GM19395 (cell line): ENCODE measurements at regions not wholly inside any gene's neighbourhood (a gene's known extent, or its start where the extent isn't known, plus 50 kb on each side); places are given as distances from the start of the nearest gene placed in this dataset.

Experiments used
- ATAC-seq: cut with Tn5 transposase; IDR thresholded peaks from one replicate; pipeline ENCODE4 v1.9.1; 2021; ENCODE audit warnings: mild to moderate bottlenecking, moderate library complexity; ENCODE audit not compliant: unreplicated experiment

DNA sequence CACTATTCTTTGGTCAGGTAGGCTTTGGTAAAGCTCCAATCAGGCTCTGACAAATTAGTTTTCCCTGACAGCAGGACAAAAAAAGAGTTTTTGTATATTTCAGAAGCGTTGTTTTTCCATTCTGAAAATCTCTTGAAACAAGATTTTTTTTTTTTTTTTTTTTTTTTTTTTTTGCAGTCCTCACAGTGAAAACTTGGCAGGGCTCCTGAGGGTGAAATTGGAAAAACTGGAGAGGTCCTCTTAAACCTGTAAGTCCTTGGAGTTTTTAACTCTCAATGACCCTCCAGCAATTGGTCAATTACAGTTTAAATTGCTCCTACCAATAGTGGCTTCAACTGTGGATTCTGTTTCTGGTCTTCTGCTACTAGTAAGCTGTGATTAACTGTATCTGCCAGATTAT, 244.5 kb upstream of the PKDCC start:
- ATAC-seq: no peak

DNA sequence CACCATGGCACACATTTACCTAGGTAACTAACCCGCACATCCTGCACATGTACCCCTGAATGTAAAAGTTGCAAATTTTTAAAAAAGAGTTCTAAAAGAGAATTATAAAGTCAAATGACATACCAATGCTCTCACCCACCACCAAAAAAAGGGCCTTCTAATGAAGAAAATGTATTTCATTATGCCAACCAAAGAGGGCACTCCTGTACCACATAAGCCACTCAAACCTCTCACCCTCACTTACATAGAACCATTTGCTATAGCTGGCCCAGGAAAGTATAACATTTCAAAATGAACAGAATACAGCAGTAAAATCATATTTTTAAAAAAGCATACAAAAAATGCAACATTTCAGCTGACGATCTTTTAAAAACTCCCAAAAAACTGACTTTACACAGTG, 241.5 kb upstream of the PKDCC start:
- no peak for ATAC-seq

DNA sequence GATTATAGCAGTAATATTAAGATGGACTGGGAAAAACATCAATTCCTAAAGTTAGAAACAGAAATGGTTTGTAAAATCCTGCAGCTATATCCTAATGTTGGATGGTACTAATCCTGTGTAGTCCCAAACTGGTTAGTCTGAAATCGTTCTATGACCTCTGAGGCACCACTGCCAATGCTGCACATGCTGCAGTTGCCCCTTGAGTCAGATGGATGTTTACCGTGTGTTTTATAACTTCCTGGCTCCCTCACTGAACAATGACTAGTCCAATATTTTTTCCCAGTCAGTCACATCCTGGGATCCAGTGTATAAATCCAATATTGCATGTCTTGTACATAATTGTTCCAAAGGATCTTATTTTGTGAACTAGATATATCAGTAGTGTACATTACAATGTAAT, 226.7 kb upstream of the PKDCC start:
- no peak for ATAC-seq

DNA sequence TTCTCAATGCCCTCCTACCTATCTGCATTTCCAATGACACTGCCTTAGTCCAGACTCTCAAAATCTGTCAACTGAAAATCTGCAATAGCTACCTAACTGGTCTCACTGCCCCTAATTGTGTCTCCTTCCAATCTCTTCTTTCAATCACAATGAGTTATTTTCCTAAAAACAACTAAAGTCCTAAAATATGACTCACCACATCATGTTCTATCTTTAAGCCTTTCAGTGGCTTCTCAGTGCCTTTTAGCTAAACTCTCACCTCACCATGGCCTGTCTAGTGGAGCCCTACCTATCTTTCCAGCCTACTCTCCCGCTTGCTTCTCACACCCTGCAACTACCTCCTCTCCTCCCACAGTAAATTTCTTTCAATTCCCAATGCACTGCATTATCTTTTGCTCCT, 220.9 kb upstream of the PKDCC start:
- no peak for ATAC-seq

DNA sequence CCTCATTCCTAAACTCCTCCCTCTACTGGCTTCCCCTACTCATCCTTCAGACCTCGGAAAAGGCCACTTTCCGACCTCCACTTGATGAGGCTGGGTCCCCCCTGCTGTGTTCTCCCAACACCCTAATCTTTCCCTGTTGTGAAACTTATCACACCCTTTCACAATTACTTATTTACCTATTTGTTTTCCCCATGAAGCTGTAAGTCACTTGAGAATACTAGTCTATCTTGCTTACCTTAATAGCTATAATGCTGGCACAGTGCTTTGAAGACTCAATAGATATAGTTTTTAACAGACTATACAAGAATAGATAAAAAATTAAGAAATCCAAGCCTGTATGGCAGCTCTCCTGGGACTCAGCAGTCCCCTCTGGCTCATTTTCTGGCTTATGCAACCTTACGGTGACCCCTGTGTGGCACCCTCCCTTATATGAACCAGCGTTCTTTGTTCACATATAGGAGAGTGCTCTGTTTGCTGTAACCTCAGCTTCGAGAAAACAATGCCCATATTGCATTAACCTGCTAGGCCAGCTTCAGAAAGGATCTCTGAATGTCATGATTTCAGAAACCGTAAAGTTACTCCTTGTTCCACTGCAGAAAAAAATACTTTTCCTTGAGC, 220.4 kb upstream of the PKDCC start:
- ATAC-seq: no peak

DNA sequence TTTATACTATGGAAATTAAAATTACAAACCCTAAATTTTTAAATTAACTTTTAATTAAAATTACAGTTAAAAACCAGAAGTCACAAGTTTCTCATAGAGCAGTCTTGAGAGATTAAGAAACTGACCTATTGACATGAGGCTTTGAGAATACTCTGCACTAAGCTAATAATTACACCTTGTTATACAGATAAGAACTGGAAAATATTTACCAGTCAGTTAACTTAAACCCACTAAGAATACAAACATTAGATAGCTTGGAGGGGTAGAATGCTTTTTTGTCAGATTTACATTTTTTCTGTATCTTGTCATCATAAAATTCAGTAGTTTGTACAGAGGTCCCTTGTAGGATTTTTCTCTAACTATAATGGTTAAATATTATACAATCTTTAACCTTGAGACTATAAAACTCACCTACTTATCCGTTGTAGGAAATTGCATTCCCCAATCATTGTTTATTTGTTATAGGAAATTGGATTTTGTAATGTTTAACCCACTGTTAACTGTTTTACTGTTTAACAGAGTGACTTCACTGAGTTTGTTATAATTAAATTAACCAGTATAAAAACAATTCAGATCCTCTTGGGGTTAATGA, 219.7 kb upstream of the PKDCC start:
- no peak for ATAC-seq

DNA sequence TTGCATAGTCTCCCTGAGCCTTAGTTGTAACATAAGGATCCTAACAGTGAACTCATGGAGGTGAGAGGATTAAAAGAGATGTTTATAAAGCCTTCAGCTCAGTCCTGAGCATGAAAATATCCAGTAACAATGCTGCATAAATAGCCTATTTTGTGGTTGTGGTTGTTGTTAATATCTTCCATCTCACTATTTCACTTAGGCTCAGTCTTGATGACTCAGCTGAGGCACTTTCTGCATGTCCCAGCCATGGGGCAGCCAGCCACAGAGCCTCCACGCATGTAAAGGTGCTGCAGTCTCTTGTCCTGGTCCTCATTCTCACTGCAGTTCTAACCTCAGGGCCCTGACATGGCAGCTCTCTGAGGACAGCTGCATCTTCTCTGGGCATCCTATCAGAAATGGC, 218.8 kb upstream of the PKDCC start:
- ATAC-seq: no peak

DNA sequence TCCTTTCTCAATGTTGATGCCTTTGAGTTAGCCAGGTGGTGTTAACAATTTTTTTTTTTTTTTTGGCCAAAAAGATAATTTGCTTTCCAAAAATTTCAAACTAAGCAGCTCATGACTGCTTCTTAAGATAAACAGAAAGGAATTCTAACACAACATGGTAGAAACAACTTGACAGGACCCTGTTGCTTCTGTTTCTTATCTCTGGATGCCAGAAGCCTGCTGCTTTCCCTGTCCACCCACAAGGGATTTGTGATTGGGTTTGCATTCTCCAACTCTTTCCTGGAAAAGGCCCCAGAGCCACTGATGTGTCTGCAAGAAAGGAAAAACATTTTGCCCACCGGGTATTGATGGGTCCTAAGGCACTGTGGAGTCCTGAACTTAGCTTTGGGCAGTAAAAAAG, 217.2 kb upstream of the PKDCC start:
- no peak for ATAC-seq

DNA sequence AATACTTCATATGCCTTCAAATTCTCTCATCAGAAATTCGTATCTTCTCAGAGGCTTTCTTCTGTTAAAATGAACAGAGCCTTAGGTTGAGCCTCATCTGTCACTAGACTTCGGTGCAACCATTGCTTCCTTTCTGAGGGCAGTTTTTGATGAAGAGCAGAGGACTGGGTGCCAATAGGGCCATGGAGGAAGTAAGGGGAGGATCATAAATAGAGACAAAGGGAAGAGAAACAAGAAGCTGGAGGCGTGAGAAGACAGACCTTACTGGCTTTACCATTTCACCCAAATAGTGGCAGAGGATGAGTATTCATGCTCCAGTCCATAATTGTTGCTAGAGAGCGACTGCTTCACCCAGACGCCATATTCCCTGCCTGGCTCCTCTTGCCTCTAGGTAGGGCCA, 215.6 kb upstream of the PKDCC start:
- ATAC-seq: no peak

DNA sequence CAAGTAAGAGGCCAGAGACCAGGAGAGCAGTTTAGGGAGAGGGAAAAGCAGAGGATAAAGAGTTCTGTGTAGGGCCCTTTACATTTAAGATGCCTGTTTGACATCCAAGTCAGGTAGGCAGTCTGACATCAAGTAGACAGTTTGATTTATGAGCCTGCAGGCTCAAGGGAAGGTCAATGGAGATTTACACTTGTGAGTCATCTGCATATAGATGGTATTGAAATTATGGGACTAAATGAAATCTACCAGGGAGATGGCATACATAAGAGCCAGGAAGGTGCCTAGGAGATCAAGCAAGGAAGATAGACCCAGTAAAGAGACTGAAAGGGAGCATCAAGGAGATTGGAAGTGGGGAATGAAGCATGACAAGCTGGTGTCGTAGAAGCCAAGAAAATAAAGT, 212.4 kb upstream of the PKDCC start:
- ATAC-seq: no peak

DNA sequence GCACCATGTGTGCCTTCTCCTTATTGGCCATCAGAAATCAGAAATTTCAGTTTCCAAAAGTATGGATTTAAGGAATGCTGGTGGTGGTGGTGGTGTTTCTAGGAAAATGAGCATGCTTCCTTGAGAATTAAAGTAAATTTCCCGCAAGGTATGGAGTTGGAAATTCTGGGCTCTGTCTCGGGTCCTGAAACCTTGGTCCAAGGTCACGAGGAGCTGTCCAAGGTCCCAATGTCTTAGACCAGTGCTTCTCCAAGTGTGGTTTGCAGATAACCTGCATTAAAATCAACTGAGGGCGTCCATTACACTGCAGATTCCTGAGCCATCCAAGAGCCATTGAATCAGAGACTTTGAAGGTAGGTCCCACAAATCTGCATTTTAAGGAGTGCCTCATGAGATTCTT, 210.9 kb upstream of the PKDCC start:
- no peak for ATAC-seq

DNA sequence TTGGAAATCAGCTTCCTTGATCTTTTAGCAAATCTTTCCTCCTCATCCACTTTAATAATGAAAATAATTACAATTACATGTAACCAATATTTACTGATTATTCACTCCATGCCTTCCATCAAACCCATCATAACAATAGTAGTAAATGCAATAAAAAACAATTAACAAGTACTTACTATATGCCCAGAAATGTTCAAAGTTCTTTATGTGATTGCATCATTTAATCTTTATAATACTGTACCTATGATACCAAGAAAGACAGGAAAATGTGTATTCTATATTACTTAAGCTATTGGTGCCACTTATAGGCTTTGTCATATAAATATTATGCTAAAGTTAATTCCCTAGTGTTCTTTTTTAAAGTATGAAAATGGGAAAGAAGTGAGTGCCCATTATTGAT, 210.2 kb upstream of the PKDCC start:
- ATAC-seq: no peak

DNA sequence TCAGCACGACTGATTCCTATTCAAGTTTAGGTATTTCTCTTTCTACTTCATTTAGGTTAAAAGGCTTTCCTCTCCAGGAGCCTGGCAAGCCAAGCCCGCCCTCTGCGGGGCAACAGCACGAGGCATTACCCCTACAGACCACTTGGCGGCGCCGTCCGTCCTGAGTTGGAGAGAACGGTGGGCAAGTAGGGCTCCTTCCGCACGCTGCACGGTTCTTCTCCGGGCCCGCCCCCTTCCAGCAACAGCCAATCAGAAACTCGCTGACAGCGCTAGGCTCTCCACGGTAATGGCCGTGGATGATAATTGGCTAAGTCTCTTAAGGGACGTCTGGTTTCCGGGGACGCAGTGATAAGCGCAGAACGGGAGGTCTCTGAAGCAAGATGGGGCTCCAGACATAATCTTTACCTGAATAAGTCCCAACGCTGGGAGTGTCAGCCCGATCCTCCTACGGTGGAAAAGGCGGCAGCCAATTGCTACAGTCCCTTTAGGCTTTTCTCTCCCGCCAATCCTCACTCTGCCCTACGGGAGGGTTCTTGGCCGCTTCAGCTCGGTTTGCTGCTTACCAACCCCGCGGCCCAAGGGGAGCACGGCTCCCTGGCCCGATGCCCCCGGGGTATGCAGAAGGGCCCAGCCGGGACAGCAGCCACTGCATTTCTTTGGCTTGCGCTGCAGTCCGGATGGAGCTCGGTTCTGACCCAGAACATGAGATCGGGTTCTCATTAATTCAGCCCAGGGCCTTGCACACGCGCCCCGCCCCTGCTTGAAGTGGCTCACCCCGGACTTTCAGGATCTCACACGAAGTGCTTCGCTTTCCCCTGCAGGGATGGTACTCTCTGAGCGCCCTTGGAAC, 206.9 kb upstream of the PKDCC start:
- peak; percentile 100 for ATAC-seq

DNA sequence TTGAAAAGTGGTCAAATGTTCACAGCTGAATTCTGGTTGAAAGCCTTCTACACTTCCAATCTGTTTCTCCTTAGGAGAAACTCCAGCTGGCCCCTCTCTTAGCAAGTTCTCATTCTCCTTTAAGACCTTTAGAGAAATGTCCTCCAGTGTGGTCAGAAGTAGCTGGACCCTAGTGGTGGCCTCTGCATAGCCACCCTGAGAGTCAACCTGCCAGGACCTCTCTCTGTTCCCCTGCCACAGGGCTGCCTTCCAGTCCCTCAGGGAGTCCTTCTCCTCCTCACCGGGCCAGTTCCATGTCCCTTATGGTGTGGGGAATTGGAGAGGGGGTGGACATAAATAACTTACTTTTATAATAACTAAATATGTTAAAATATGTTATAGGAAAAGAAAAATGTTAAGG, 200.9 kb upstream of the PKDCC start:
- no peak for ATAC-seq

DNA sequence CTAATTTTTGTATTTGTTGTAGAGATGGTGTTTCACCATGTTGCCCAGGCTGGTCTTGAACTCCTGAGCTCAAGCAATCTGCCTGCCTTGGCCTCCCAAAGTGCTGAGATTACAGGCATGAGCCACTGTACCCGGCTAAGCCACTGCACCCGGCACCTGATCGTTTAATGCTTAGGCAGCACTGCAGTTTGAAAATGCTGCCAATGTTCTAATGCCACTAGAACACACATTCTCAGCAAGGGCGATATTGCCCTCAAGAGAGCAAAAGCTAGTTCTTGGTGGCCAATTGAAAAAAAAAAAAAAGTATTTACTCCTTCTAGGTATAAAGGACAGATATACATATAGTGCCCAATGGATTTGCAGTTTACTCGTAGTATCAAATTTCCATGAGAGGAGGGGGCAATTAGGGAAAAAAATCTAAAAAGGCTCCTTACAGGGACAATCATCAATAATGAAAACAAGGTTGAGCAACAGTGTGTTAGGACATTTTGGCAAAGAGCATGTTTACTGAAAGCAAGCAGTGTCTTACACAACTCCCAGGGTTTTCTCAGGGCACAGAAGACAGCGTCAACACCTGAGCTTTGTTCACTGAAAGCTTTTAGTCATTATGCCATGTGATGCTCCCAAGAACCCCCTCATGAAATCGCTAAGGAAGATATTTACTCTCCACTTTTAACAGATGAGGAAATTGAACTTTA, 199.9 kb upstream of the PKDCC start:
- ATAC-seq: no peak

DNA sequence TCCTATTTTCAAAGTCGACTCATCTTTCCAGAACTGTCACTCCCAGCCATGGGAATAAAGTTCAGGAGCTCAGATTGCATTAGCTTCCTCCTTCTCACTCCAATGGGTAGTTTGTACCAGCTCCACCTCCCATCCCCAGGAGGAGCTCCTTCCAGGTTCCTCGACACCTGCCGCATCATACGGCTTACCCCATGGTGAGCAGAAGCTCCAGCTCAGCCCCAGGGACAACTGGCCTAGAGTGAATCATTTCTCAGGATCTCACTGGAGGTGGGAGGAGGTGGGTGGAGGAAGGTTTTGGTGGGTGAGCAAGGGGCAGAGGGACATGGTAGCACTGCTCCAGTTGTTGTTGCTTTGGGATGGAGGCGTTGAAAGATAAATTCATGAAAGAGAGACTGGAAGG, 196.3 kb upstream of the PKDCC start:
- no peak for ATAC-seq

DNA sequence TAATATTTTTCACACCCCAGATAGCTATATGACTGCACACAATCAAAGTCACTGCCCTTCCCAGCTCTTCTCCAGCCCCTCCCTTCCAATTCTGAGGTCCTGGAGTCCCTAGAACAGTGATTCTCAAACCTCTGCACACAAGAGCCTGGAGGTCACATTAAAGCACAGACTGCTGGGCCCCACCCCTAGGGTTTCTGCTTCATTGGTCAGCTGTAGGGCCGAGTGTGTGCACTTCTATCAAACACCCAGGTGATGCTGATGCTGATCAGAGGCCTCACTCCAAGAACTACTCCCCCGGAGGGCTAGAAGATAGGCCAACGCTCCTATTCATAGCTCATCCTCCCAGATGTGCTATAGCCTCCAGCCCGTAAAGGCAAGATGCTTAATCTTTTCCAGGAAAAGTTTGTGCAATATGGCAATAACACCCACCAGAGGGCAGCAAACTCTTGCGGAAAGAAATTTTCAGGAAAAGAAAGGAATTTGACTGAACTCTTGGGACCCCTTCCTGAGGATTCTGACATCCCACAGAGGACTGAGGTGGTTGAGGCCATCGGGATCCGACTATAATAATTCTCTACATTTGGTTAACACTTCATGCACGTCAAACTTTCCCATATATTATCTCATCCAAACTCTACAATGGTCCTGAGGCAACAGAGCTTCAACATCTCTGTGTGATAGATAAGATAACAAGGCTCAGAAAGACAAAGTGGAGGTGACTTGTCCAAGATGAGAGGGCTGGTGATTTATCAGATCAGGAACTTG, 194.2 kb upstream of the PKDCC start:
- ATAC-seq: no peak

DNA sequence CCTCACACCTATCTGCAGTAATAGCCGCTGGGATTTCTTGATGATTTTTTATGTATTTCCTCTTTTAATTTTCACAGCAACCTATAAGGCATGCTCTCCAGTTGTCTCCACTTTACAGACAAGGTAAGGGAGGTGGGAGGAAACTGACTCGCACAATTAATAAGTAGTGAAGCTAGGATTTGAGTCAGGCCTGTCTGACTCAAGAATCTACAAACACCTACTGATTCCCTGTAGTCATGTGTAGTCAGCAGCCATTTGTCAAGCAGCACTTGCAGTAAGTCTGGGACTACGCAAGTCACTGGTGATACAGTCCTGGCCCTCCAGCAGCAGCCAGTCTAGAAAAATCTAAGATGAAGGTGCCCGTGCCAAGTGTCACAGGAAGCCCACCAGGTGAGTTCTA, 193.6 kb upstream of the PKDCC start:
- no peak for ATAC-seq

DNA sequence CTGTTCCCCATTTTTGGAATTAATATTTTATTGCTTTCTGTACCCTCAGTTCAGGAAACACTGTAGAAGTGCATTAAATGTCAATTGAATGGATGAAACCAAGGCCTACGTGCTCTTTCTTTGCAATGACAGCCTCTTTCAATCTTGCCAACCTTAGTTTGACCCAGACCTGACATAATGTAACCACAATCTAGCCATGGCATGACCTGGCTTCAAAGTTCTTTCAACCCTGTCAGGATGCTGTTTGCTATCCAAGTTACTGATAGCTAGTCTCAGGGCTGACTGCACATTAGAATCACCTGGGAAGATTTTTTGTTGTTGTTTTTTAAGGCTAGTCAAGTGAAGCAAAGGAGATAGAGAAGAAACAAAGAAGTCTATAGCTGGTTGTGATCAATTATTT, 190.9 kb upstream of the PKDCC start:
- no peak for ATAC-seq

DNA sequence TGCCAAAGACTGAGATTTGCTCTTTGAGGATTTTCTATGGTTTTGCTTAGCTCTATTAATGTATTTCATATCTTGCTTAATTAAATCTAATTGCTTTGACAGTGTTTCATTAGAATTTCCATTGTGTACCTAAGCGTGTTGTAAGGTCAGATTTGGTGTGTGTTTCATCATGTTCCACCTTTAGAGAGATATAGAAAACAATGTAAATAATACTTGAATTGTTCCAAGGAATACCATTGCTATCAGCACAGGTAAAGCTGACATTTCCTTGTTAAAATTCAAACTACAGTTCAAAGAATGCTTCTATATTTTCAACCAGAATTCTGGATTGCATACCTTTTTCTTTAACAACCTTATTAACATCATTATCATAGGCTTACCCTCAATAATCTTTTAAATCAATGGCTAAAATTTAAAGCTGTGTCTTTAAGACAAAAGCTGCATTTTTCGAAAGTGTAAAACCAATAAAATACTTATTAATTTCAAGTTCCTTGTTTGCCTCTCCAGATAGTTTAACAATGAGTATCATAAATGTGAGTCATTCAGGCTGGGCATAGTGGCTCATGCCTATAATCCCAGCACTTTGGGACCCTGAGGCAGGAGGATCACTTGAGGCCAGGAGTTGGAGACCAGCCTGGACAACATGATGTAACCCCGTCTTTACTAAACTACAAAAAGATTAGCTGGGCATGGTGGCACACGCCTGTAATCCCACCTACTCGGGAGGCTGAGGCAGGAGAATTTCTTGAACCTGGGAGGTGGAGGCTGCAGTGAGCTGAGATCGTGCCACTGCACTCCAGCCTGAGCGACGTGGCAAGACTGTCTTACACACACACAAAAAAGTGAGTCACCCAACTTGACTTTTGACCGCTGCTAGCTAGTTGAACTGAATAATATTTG, 188.0 kb upstream of the PKDCC start:
- no peak for ATAC-seq
